ENCODE measurements at regions not wholly inside any gene's neighbourhood (a gene's known extent, or its start where the extent isn't known, plus 50 kb on each side); places are given as distances from the start of the nearest gene placed in this dataset.

DNA sequence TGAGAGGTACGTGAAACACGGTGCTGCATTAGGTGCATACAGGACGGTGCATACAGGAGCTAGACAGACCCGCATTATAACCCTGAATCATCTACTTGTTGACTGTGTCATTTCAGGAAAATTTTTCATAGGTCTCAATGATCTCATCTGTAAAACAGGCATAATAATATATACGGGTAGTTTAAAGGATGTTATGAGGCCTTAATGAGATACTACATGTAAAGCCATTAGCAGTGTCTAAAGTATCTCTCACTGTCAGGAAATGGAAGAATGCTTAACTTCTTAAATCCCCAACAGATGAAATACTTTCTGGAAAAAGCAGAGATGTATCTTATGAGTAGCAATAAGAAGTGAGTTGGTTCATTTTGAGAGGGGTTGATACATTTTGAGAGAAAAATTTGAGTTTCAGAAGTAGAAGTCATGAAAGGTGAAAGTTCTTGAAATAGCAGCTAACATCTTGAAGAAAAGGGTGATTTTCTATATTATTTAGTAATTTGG lies 669.6 kb downstream of the PTPRC start:
- no peak for TF ChIP-seq CTCF (IDR thresholded peaks at IDR 0.05; ENCODE audit: control extremely low read depth, extremely low read depth, low read depth, missing control alignments)
- ChIA-PET CTCF (no interaction called here), POLR2A (no interaction called here)
- peak; percentile 6 for DNase-seq (ENCODE audit: extremely low spot score)

DNA sequence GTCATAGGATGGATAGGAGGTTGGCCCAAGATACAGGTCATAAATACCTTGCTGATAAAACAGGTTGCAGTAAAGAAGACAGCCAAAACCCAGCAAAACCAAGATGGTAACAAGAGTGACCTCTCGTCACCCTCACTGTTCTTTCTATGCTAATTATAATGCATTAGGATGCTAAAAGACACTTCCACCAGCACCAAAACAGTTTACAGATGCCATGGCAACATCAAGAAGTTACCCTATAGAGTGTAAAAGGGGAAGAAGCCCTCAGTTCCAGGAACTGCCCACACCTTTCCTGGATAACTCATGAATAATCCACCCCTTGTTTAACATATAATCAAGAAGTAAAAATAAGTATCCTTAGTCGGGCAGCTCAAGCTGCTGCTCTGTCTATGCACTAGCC lies 671.9 kb downstream of the PTPRC start:
- no peak for DNase-seq (ENCODE audit: extremely low spot score)
- ChIA-PET CTCF (interaction anchor here (1.9 kb wide), 1 partner anchor 11 kb away, joined by 5 read pairs; no protein-coding TSS in a partner anchor), POLR2A (no interaction called here)
- TF ChIP-seq CTCF (IDR thresholded peaks at IDR 0.05; ENCODE audit: control extremely low read depth, extremely low read depth, low read depth, missing control alignments) = no peak

DNA sequence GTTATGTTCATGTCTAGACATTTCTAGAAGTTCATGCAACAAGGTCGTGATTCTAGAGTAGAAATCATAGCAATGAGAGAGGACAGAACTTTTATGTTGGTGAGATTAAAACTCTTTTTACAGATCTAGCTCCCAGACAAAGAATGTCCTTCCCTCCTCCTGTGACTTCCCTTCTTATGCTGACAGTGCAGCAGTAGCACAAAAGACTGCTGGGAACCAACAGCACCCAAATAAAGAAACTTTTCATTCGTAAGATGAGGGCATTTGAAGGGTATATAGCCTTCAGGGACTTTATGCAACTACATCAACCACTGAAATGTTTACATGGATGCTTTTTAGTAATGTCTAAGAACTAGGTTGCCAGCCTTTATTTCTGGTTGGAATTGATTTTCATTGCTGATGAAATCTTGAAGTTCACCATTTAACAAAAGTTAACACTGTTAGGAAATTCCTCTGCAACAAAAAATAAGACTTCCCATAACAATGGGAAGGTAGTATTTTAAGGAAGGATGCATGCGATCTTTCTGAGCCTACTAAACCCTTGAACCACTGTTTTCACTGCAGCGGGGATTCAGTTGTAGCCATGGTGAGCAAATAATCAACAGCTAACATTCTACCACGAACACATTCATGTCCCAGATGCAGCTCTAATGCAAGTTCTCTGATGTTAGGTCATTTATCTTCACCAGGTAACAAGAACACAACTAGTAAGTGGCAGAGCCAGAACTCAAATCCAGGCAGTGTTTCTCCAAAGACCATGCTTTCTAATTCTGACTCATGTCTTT lies 672.8 kb downstream of the PTPRC start:
- CTCF ChIA-PET = interaction anchor here (1.9 kb wide), 1 partner anchor 10 kb away, joined by 5 read pairs; no protein-coding TSS in a partner anchor
- POLR2A ChIA-PET = no interaction called here
- DNase-seq (ENCODE audit: extremely low spot score) = no peak
- TF ChIP-seq CTCF (IDR thresholded peaks at IDR 0.05; ENCODE audit: control extremely low read depth, extremely low read depth, low read depth, missing control alignments) = no peak

DNA sequence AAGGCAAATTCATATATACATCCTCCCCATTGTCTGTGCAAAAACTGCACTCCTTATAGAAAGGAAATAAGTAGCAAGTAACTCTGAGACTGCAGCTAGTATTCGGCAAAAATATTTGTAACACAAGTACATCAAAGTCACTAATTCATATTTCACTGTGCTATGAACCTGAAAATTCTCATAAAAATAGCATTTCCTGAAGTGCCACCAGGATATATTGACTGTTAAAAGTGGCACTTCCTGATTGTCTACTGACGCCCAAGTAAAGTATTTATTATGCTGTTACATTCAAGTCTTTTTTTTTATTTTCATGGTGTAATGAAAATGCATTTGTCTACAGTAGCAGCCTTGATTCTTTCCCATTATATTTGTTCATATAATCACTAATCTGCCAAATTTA lies 673.8 kb downstream of the PTPRC start:
- TF ChIP-seq CTCF (IDR thresholded peaks at IDR 0.05; ENCODE audit: control extremely low read depth, extremely low read depth, low read depth, missing control alignments) = no peak
- no peak for DNase-seq (ENCODE audit: extremely low spot score)
- POLR2A ChIA-PET = no interaction called here
- CTCF ChIA-PET = no interaction called here

- DNase-seq (ENCODE audit: extremely low spot score) = no peak
- TF ChIP-seq CTCF (IDR thresholded peaks at IDR 0.05; ENCODE audit: control extremely low read depth, extremely low read depth, low read depth, missing control alignments) = no peak
- CTCF ChIA-PET = no interaction called here
- POLR2A ChIA-PET = no interaction called here
Observed at GRCh38 chr1:199313444-199313843, 674.6 kb downstream of the PTPRC start.

- POLR2A ChIA-PET = no interaction called here
- TF ChIP-seq CTCF (IDR thresholded peaks at IDR 0.05; ENCODE audit: control extremely low read depth, extremely low read depth, low read depth, missing control alignments) = no peak
- CTCF ChIA-PET = no interaction called here
- no peak for DNase-seq (ENCODE audit: extremely low spot score)
Observed at GRCh38 chr1:199319341-199319740, 680.5 kb downstream of the PTPRC start.
